ENCODE measurements at regions not wholly inside any gene's neighbourhood (a gene's known extent, or its start where the extent isn't known, plus 50 kb on each side); places are given as distances from the start of the nearest gene placed in this dataset.
A peak's percentile ranks its signal among the peaks of the same experiment; 100 is the strongest.

DNA sequence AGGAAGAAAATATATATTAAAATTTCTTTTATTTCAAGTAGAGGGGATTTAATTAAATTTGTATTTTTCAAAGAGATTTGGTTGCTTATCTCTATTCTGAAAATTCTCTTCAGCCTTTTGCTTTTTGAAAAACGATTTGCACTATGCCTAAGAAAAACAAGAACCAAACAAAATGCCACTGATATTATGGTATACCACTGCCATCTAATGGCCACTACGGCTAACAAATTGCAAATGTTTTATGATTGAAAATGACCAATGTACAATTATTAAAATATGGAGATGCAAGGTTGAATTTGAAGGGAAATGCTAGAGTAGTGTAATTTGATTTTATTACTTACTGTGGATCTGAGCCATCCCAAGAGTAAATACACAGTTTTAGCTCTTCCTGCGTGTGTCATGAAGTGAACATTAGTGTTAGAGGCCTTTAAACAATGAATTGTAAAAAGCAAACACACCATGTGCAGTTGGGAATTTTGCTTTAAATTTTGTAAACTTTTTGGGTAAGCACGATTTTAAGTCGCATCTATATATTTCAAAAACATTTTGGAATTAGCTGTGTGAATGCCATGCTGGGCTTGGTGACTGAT, 137.4 kb upstream of the USP25 start:
- H3K27me3 ChIP-seq (ENCODE audit: control insufficient read depth in 2 of 2, insufficient read depth in 2 of 2, low read length in 2 of 2), result no peaks in the 10 kb centered on the region
- no peaks in the 10 kb centered on the region for H3K79me2 ChIP-seq (ENCODE audit: insufficient read depth, low read length)
- WGBS (ENCODE audit: insufficient coverage), result no CpG with 5 or more reads among the region's 5 CpGs
- H3K4me1 Mint-ChIP-seq, result no peaks in the 10 kb centered on the region
- peak; percentile 21 to 48 (median 37) for DNase-seq
- H2AFZ ChIP-seq (ENCODE audit: insufficient read depth, low read depth, low read length, poor library complexity, severe bottlenecking), result no peak overlapping the region
- no peaks in the 10 kb centered on the region for H3K4me1 ChIP-seq (ENCODE audit: control insufficient read depth in 1 of 2, insufficient read depth in 2 of 2, low read length in 2 of 2)
- H3K9me3 Mint-ChIP-seq, result peaks cover 4 to 13% (median 8%) of the 10 kb centered on the region in 7 donors
- no peak overlapping the region for H3K27ac Mint-ChIP-seq
- no peaks in the 10 kb centered on the region for H4K20me1 ChIP-seq (ENCODE audit: insufficient read depth, low read length)
- peaks cover 6% of the 10 kb centered on the region in 2 donors for H3K9me3 ChIP-seq (replicated peaks in 1 of 2; ENCODE audit: control insufficient read depth in 1 of 2, insufficient read depth in 1 of 2, low read length in 2 of 2)
- H3K27me3 Mint-ChIP-seq (ENCODE audit: low read depth in 3 of 3), result peaks cover 0 to 3% (median 1%) of the 10 kb centered on the region in 3 donors
- H3K36me3 Mint-ChIP-seq, result peaks cover 0 to 2% of the 10 kb centered on the region in 2 donors
- intact Hi-C loops (cut with micrococcal nuclease), result no loop called here
- no peak overlapping the region for H3K4me2 ChIP-seq (replicated peaks; ENCODE audit: extremely low read depth, low read length, poor library complexity, severe bottlenecking)
- no peaks in the 10 kb centered on the region for H3K36me3 ChIP-seq (replicated peaks in 1 of 2; ENCODE audit: control insufficient read depth in 1 of 2, insufficient read depth in 2 of 2, low read length in 2 of 2)
- TF ChIP-seq, protein P1, sequence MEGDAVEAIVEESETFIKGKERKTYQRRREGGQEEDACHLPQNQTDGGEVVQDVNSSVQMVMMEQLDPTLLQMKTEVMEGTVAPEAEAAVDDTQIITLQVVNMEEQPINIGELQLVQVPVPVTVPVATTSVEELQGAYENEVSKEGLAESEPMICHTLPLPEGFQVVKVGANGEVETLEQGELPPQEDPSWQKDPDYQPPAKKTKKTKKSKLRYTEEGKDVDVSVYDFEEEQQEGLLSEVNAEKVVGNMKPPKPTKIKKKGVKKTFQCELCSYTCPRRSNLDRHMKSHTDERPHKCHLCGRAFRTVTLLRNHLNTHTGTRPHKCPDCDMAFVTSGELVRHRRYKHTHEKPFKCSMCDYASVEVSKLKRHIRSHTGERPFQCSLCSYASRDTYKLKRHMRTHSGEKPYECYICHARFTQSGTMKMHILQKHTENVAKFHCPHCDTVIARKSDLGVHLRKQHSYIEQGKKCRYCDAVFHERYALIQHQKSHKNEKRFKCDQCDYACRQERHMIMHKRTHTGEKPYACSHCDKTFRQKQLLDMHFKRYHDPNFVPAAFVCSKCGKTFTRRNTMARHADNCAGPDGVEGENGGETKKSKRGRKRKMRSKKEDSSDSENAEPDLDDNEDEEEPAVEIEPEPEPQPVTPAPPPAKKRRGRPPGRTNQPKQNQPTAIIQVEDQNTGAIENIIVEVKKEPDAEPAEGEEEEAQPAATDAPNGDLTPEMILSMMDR (IDR thresholded peaks at IDR 0.05), result peak; percentile 79
- no peak overlapping the region for H3K27ac ChIP-seq (ENCODE audit: low read depth in 1 of 2, low read length in 2 of 2)
- H3K4me3 ChIP-seq (replicated peaks in 1 of 3; ENCODE audit: low read depth in 2 of 3, low read length in 3 of 3), result no peak overlapping the region
- no peak overlapping the region for H3K4me3 Mint-ChIP-seq
- no peak overlapping the region for H3K9ac ChIP-seq (ENCODE audit: insufficient read depth, low read length, poor library complexity, severe bottlenecking)

DNA sequence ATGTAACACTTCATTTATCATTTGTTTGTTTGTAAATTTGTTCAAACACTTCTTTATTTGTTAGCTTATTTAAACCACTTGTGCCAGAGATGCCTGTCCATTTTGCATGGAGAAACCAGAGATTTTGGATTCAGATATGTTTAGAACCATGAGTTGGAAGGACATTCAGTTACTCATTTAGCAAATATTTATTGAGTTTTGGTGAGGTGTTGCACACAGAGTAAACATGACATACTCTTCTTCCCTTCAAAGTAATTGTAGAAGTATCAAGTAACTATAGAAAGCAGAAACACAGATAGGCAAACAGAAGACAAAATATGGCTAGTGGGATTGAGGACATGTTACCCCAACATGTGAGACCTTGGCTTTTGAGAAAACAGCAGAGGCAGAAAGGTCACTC, 136.8 kb upstream of the USP25 start:
- Histone ChIP-seq H2AFZ (ENCODE audit: insufficient read depth, low read depth, low read length, poor library complexity, severe bottlenecking) (no peak overlapping the region), H3K79me2 (ENCODE audit: insufficient read depth, low read length) (no peaks in the 10 kb centered on the region), H3K9ac (ENCODE audit: insufficient read depth, low read length, poor library complexity, severe bottlenecking) (no peak overlapping the region), H3K4me2 (replicated peaks; ENCODE audit: extremely low read depth, low read length, poor library complexity, severe bottlenecking) (no peak overlapping the region), H4K20me1 (ENCODE audit: insufficient read depth, low read length) (no peaks in the 10 kb centered on the region), H3K36me3 (replicated peaks in 1 of 2; ENCODE audit: control insufficient read depth in 1 of 2, insufficient read depth in 2 of 2, low read length in 2 of 2) (no peaks in the 10 kb centered on the region), H3K27ac (ENCODE audit: low read depth in 1 of 2, low read length in 2 of 2) (no peak overlapping the region), H3K4me1 (ENCODE audit: control insufficient read depth in 1 of 2, insufficient read depth in 2 of 2, low read length in 2 of 2) (no peaks in the 10 kb centered on the region), H3K27me3 (ENCODE audit: control insufficient read depth in 2 of 2, insufficient read depth in 2 of 2, low read length in 2 of 2) (no peaks in the 10 kb centered on the region), H3K4me3 (replicated peaks in 1 of 3; ENCODE audit: low read depth in 2 of 3, low read length in 3 of 3) (no peak overlapping the region), H3K9me3 (replicated peaks in 1 of 2; ENCODE audit: control insufficient read depth in 1 of 2, insufficient read depth in 1 of 2, low read length in 2 of 2) (peaks cover 6% of the 10 kb centered on the region in 2 donors)
- TF ChIP-seq, protein P1 (IDR thresholded peaks at IDR 0.05), result no peak
- Mint-ChIP-seq H3K27me3 (ENCODE audit: low read depth in 3 of 3) (peaks cover 0 to 3% (median 1%) of the 10 kb centered on the region in 3 donors), H3K36me3 (peaks cover 0 to 2% of the 10 kb centered on the region in 2 donors), H3K4me3 (no peak overlapping the region), H3K9me3 (peaks cover 4 to 13% (median 10%) of the 10 kb centered on the region in 7 donors), H3K4me1 (no peaks in the 10 kb centered on the region), H3K27ac (no peak overlapping the region)
- intact Hi-C loops (cut with micrococcal nuclease), result no loop called here
- no peak for DNase-seq

Data from CD14-positive monocyte (primary cell).